ENCODE measurements at regions not wholly inside any gene's neighbourhood (a gene's known extent, or its start where the extent isn't known, plus 50 kb on each side); places are given as distances from the start of the nearest gene placed in this dataset.

GRCh38 chr12:24553259-24553658 is 395.6 kb downstream of the BCAT1 start:
- Histone ChIP-seq H4K5ac (ENCODE audit: low read depth, low read length) (no peak overlapping the region), H3K4me3 (ENCODE audit: insufficient read depth, low read depth, low read length) (no peak overlapping the region), H3K9ac (ENCODE audit: low read depth, low read length) (no peak overlapping the region), H3K4ac (ENCODE audit: low read depth, low read length) (no peak overlapping the region), H3K36me3 (ENCODE audit: control insufficient read depth, insufficient read depth, low read length) (no peaks in the 10 kb centered on the region), H2AFZ (replicated peaks; ENCODE audit: low read length, poor library complexity) (no peak overlapping the region), H3K56ac (ENCODE audit: extremely low read depth, insufficient read depth, low read length) (no peak overlapping the region), H3K9me3 (ENCODE audit: control insufficient read depth, insufficient read depth, low read length) (no peaks in the 10 kb centered on the region), H4K20me1 (ENCODE audit: insufficient read depth, low read length) (peaks cover 5% of the 10 kb centered on the region; the same call in 1 of the 2 replicates), H3K14ac (replicated peaks; ENCODE audit: low read depth, low read length) (no peak overlapping the region), H3K79me1 (ENCODE audit: low read depth in 1 of 2, low read length in 2 of 2) (peaks cover 31 to 63% of the 10 kb centered on the region in 2 experiments), H3K27ac (ENCODE audit: insufficient read depth, low read length) (no peak overlapping the region), H3K4me2 (ENCODE audit: low read depth, low read length) (no peak overlapping the region), H3K27me3 (ENCODE audit: control insufficient read depth, insufficient read depth, low read length) (no peaks in the 10 kb centered on the region), H2BK120ac (ENCODE audit: low read depth, low read length) (no peak overlapping the region), H2BK20ac (ENCODE audit: low read depth, low read length) (no peak overlapping the region), H3K9me1 (ENCODE audit: insufficient read depth, low read length) (no peaks in the 10 kb centered on the region), H2AK5ac (ENCODE audit: low read depth, low read length) (no peak overlapping the region), H4K8ac (ENCODE audit: low read depth in 2 of 2, low read length in 2 of 2) (no peak overlapping the region), H3K18ac (ENCODE audit: low read depth, low read length) (no peak overlapping the region), H2BK15ac (ENCODE audit: low read depth, low read length) (no peak overlapping the region), H4K91ac (ENCODE audit: insufficient read depth, low read depth, low read length) (no peak overlapping the region), H2AK9ac (replicated peaks; ENCODE audit: low read depth, low read length, poor library complexity) (no peak overlapping the region), H3K23ac (ENCODE audit: low read depth, low read length) (no peak overlapping the region), H3K4me1 (ENCODE audit: control insufficient read depth, insufficient read depth, low read length) (peaks cover 2% of the 10 kb centered on the region), H2BK5ac (ENCODE audit: low read depth, low read length, poor library complexity, severe bottlenecking) (no peak overlapping the region)
- no CpG with 5 or more reads among the region's 3 CpGs for WGBS, 2 experiments (ENCODE audit: extremely low coverage in 2 of 2, insufficient read length in 1 of 2)
- TF ChIP-seq RAD21 (IDR thresholded peaks at IDR 0.05; ENCODE audit: low read length) (no peak), MAZ (IDR thresholded peaks at IDR 0.05; ENCODE audit: borderline replicate concordance, low read depth, low read length) (no peak), MAFK (IDR thresholded peaks at IDR 0.05; ENCODE audit: low read depth, low read length) (no peak)
- intact Hi-C loops (cut with micrococcal nuclease), result no loop called here
- no peak for DNase-seq
- CTCF ChIA-PET, result no interaction called here
- dilution Hi-C loops (cut with HindIII; ENCODE audit: low sequenced_read_pairs, unreplicated experiment), result no loop called here
- in situ Hi-C loops (cut with MboI; ENCODE audit: low sequenced_read_pairs), result loop anchor here (25.0 kb wide), 1 partner anchor 441 kb away; no protein-coding TSS in a partner anchor
- no TSS peak for BruUV-seq (replicated peaks)
- no peak for ATAC-seq (ENCODE audit: low read depth)
- POLR2A ChIA-PET (ENCODE audit: unreplicated experiment), result no interaction called here

All from IMR-90 (cell line).